ENCODE measurements at regions not wholly inside any gene's neighbourhood (a gene's known extent, or its start where the extent isn't known, plus 50 kb on each side); places are given as distances from the start of the nearest gene placed in this dataset.
"Not testable (repeated sequence)": the region's sequence is repeated elsewhere in the genome, so short reads cannot be mapped to it uniquely, and the experiment has no call there.

GRCh38 chr4:115505326-115505725, 391.9 kb upstream of the NDST4 start:
- POLR2A ChIA-PET = no interaction called here
- BruUV-seq (replicated peaks) = no TSS peak
- H3K27me3 Mint-ChIP-seq (ENCODE audit: insufficient read depth, unreplicated experiment) = no peaks in the 10 kb centered on the region
- no peak overlapping the region for H3K27ac Mint-ChIP-seq (ENCODE audit: unreplicated experiment)
- Histone ChIP-seq H3K27me3 (replicated peaks; ENCODE audit: control insufficient read depth, insufficient read depth, low read length) (no peaks in the 10 kb centered on the region), H3K9me3 (no peaks in the 10 kb centered on the region), H3K36me3 (ENCODE audit: control insufficient read depth, insufficient read depth, low read length) (no peaks in the 10 kb centered on the region), H3K4me1 (no peaks in the 10 kb centered on the region), H3K4me3 (ENCODE audit: low read depth, low read length) (no peak overlapping the region)
- TF ChIP-seq CTCF (IDR thresholded peaks at IDR 0.05; ENCODE audit: insufficient read depth in 1 of 2, low read depth in 1 of 2, low read length in 1 of 2, severe bottlenecking in 1 of 2, unreplicated experiment in 1 of 2) = no peak
- H3K9me3 Mint-ChIP-seq (ENCODE audit: unreplicated experiment) = no peaks in the 10 kb centered on the region
- no peak overlapping the region for H3K4me3 Mint-ChIP-seq (ENCODE audit: unreplicated experiment)
- no peak for DNase-seq
- H3K4me1 Mint-ChIP-seq (ENCODE audit: low read depth, unreplicated experiment) = peaks cover 9% of the 10 kb centered on the region
- intact Hi-C loops (cut with micrococcal nuclease; ENCODE audit: unreplicated experiment) = no loop called here
- no peaks in the 10 kb centered on the region for H3K36me3 Mint-ChIP-seq (ENCODE audit: insufficient read depth, unreplicated experiment)
- CTCF ChIA-PET = interaction anchor here (0.5 kb wide), 1 partner anchor 39 kb away, joined by 3 read pairs; no protein-coding TSS in a partner anchor

GRCh38 chr4:115501656-115502055, 388.2 kb upstream of the NDST4 start:
- no peaks in the 10 kb centered on the region for H3K36me3 ChIP-seq (ENCODE audit: control insufficient read depth, insufficient read depth, low read length)
- DNase-seq = no peak
- ChIA-PET POLR2A (no interaction called here), CTCF (no interaction called here)
- no peaks in the 10 kb centered on the region for H3K36me3 Mint-ChIP-seq (ENCODE audit: insufficient read depth, unreplicated experiment)
- H3K27ac Mint-ChIP-seq (ENCODE audit: unreplicated experiment) = no peak overlapping the region
- no peaks in the 10 kb centered on the region for H3K4me1 ChIP-seq
- no peak overlapping the region for H3K4me3 ChIP-seq (ENCODE audit: low read depth, low read length)
- H3K27me3 Mint-ChIP-seq (ENCODE audit: insufficient read depth, unreplicated experiment) = no peaks in the 10 kb centered on the region
- no peak overlapping the region for H3K4me3 Mint-ChIP-seq (ENCODE audit: unreplicated experiment)
- no peaks in the 10 kb centered on the region for H3K9me3 ChIP-seq
- H3K27me3 ChIP-seq (replicated peaks; ENCODE audit: control insufficient read depth, insufficient read depth, low read length) = no peaks in the 10 kb centered on the region
- no peaks in the 10 kb centered on the region for H3K9me3 Mint-ChIP-seq (ENCODE audit: unreplicated experiment)
- peaks cover 9% of the 10 kb centered on the region for H3K4me1 Mint-ChIP-seq (ENCODE audit: low read depth, unreplicated experiment)
- no TSS peak for BruUV-seq (replicated peaks)
- intact Hi-C loops (cut with micrococcal nuclease; ENCODE audit: unreplicated experiment) = no loop called here
- TF ChIP-seq CTCF (IDR thresholded peaks at IDR 0.05; ENCODE audit: insufficient read depth in 1 of 2, low read depth in 1 of 2, low read length in 1 of 2, severe bottlenecking in 1 of 2, unreplicated experiment in 1 of 2) = no peak

- CTCF ChIA-PET; H3K27me3 Mint-ChIP-seq (ENCODE audit: insufficient read depth, unreplicated experiment); intact Hi-C loops (cut with micrococcal nuclease; ENCODE audit: unreplicated experiment); DNase-seq; H3K36me3 ChIP-seq (ENCODE audit: control insufficient read depth, insufficient read depth, low read length); POLR2A ChIA-PET; H3K27me3 ChIP-seq (replicated peaks; ENCODE audit: control insufficient read depth, insufficient read depth, low read length); H3K9me3 Mint-ChIP-seq (ENCODE audit: unreplicated experiment); H3K4me3 ChIP-seq (ENCODE audit: low read depth, low read length); H3K9me3 ChIP-seq; H3K36me3 Mint-ChIP-seq (ENCODE audit: insufficient read depth, unreplicated experiment); BruUV-seq (replicated peaks); H3K4me1 Mint-ChIP-seq (ENCODE audit: low read depth, unreplicated experiment); H3K4me1 ChIP-seq; H3K4me3 Mint-ChIP-seq (ENCODE audit: unreplicated experiment); H3K27ac Mint-ChIP-seq (ENCODE audit: unreplicated experiment): not testable (repeated sequence)
These were observed 380.4 kb upstream of the NDST4 start for GRCh38 chr4:115493770-115494169.

- no peak for DNase-seq
- Mint-ChIP-seq H3K4me1 (ENCODE audit: low read depth, unreplicated experiment) (no peaks in the 10 kb centered on the region), H3K9me3 (ENCODE audit: unreplicated experiment) (no peaks in the 10 kb centered on the region), H3K27me3 (ENCODE audit: insufficient read depth, unreplicated experiment) (no peaks in the 10 kb centered on the region), H3K27ac (ENCODE audit: unreplicated experiment) (no peak overlapping the region), H3K36me3 (ENCODE audit: insufficient read depth, unreplicated experiment) (no peaks in the 10 kb centered on the region), H3K4me3 (ENCODE audit: unreplicated experiment) (no peak overlapping the region)
- Histone ChIP-seq H3K9me3 (no peaks in the 10 kb centered on the region), H3K4me1 (no peaks in the 10 kb centered on the region), H3K4me3 (ENCODE audit: low read depth, low read length) (no peak overlapping the region), H3K36me3 (ENCODE audit: control insufficient read depth, insufficient read depth, low read length) (no peaks in the 10 kb centered on the region), H3K27me3 (replicated peaks; ENCODE audit: control insufficient read depth, insufficient read depth, low read length) (no peaks in the 10 kb centered on the region)
- no peak for TF ChIP-seq CTCF (IDR thresholded peaks at IDR 0.05; ENCODE audit: insufficient read depth in 1 of 2, low read depth in 1 of 2, low read length in 1 of 2, severe bottlenecking in 1 of 2, unreplicated experiment in 1 of 2)
- ChIA-PET CTCF (no interaction called here), POLR2A (no interaction called here)
- no TSS peak for BruUV-seq (replicated peaks)
- intact Hi-C loops (cut with micrococcal nuclease; ENCODE audit: unreplicated experiment) = no loop called here
These were observed 378.3 kb upstream of the NDST4 start for GRCh38 chr4:115491686-115492085.
